B cell (primary cell): ENCODE measurements at regions not wholly inside any gene's neighbourhood (a gene's known extent, or its start where the extent isn't known, plus 50 kb on each side); places are given as distances from the start of the nearest gene placed in this dataset.

Experiments
- CTCF ChIP-seq: fragments of 200-600 bp; IDR thresholded peaks from one replicate; pipeline ENCODE4 v1.8.0; 2022; ENCODE audit warnings: antibody characterized with exemption, mild to moderate bottlenecking
- EZH2 ChIP-seq: IDR thresholded peaks from 2 replicates; pipeline ENCODE4 v1.6.1; 2012; ENCODE audit warnings: borderline replicate concordance, low read depth, mild to moderate bottlenecking, moderate library complexity, low read length; ENCODE audit not compliant: insufficient read depth, poor library complexity, severe bottlenecking

- TF ChIP-seq CTCF (no peak), EZH2 (no peak)
These were observed 61.0 kb downstream of the ZBTB18 start for GRCh38 chr1:244112041-244112440.
